GM19438 (cell line): ENCODE measurements at regions not wholly inside any gene's neighbourhood (a gene's known extent, or its start where the extent isn't known, plus 50 kb on each side); places are given as distances from the start of the nearest gene placed in this dataset.

Experiments
- ATAC-seq: cut with Tn5 transposase; IDR thresholded peaks from one replicate; pipeline ENCODE4 v1.9.1; 2021; ENCODE audit warnings: low read depth; ENCODE audit not compliant: unreplicated experiment

DNA sequence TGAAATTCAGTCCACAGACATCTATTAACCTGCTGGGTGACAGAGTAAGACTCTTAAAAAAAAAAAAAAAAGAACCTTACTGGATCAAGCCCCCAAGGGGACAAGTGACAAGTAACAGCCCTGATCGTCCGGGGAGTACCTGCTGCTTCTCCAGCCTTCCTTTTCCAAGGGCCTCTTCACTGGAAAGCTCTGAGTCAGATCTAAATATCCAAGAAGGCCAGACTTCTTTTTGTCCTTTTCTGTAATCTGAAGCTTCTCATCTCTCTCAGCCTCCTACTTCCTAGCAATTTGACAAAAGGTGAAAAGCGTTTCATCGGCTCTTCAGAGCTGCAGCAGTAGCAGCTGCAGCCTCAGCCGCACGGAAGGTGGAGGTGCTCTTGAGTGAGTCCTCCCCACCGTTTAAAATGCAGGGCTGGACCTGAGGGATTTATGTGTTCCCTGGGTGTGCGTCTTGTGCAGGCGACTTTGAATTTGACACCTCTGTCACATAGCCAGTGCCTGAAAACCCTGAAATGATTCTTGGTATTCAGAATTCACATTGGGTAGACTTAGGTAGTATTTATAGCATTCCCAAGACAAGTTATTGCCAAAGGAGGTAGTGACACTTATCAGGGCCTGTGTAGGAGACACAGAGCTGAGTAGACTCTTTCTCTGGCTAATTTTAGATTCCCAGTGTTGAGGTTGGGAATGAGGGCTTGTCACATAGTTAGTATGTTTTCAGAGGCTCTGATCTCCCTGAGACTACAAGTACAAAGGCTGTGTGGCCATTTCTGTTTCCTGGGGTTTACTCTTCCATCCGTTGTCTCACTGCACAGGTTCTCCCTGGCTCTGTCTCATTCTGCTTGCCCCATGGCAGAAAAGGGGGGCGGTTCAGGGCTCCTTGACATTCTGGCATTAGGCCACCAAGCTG, 291.2 kb upstream of the C2CD4B start:
- ATAC-seq, result no peak

DNA sequence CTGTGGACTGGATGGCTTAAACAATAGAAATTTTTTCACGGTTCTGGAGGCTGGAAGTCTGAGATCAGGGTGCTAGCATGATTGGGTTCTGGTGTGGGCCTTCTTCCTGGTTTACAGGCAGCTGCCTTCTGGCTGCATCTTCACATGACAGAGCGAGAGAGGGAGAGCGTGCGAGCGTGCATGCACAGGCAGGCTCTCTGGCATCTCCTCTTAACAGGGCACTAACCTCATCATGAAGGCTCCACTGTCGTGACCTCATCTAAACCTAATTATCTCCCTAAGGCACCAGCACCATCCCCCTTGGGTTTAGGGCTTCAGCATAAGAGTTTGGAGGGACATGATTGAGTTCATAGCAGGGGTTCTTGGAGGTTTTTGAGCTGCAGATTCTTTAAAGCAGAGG, 292.0 kb upstream of the C2CD4B start:
- ATAC-seq, result no peak

DNA sequence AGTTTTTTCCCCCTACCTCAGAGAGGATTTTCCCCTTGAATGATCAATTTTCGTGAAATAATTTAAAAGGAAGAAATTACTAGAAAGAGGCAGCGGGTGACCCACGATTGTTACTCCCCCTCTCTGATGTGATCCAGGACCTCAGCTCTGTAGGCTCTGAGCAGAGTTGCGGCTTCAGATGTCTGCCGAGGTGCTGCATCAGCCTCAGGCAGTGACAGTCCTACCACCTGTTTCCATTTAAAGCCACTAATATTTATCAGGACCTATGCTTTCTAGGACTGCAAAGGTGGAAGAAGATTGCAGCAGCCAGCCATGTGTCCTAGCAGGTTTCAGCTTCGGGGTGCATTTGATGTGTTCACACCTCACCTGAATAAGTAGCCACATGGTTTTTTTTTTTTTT, 294.8 kb upstream of the C2CD4B start:
- no peak for ATAC-seq

DNA sequence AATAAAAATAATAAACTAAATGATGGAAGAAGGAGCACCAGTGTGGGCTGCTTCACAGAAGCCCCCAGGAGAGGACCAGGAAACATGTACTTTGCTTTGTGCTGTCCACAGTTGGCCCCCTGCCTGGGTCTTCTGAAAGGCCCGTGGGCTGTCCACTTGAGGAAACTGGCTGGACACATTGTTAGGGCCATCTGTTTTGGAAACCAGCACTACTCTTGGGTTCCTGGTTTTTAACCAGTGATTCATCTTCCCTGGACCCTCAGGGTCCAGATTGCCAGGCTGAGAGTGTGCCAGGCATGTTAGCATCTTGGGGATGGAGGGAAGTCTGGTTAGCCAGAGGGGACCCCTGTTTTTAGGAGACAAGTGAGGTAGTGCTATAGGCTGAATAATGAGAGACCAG, 297.2 kb upstream of the C2CD4B start:
- no peak for ATAC-seq

DNA sequence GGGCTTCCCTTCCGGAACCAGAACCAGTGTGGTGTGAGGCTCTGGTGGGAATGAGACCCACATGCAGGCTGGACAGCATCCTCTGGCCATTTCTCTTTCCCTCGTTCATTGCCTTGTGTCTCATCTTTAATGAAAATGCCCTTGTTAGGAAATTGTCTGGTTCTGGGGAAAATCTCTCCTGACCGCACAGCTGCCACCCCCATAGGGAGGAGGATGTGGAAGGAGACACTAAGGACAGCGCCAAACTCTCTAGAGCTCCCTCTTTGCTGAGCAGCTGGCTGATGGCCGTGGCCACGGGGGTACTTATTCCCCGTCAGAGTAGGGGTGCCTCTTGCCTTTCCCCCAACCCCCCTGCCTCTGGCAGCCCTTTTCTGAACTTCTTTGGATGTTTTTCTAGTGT, 297.6 kb upstream of the C2CD4B start:
- no peak for ATAC-seq

DNA sequence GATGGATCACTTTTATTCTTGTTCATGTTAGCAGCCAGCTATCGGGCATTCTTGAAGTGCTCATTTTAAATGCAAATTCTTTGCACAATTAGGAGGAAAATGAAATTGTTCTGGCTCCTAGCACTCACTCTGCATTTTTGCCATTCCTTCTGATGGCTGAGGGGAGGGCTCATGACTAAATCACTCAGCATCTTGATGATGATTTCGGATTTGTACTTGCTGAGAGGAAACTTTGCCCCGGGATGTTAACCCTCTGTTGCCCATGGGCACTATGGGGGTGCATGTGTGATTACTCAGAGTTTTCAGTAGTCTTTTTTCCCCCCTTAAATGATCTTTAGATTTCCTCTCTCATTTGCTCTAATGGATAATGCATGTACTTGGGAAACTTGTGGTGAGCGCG, 299.6 kb upstream of the C2CD4B start:
- ATAC-seq, result no peak

DNA sequence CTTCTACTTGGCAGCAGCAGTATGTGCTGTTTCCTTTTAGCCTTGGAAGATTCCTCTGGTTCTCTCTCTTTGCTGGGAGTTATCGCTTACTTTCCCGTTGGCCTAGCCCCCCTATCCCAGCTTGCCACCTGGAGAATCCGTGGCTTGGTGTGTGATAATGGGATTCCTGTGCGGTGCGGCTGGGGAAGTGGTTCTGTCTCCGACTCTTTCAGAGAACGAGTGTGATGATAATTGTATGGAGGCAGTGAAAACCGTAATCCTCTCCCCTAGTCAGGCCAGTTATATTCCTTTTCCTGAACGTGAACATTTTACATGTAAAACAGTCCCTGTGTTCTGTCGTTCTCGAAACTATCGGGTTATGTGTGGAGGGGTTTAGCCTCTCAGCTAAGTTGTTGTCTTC, 300.1 kb upstream of the C2CD4B start:
- no peak for ATAC-seq

DNA sequence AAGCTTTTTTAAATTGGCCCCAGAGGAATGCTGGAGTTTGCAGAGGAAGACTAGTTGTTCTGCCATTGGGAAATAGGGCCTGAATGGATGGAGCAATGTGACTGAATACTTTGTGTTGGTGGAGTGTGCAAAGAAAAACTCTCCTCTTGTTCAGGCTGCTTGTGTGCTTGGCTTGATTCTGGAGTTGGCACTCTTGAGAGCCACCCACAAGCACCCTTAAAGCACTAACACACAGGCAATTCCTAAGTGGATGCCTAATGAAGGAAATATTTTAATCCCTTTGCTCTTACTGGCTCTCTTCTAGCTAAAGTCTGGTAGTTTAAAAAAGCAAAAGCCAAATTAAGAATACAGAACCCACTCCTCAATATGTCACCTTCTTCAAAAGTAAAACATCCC, 304.4 kb upstream of the C2CD4B start:
- ATAC-seq, result no peak

DNA sequence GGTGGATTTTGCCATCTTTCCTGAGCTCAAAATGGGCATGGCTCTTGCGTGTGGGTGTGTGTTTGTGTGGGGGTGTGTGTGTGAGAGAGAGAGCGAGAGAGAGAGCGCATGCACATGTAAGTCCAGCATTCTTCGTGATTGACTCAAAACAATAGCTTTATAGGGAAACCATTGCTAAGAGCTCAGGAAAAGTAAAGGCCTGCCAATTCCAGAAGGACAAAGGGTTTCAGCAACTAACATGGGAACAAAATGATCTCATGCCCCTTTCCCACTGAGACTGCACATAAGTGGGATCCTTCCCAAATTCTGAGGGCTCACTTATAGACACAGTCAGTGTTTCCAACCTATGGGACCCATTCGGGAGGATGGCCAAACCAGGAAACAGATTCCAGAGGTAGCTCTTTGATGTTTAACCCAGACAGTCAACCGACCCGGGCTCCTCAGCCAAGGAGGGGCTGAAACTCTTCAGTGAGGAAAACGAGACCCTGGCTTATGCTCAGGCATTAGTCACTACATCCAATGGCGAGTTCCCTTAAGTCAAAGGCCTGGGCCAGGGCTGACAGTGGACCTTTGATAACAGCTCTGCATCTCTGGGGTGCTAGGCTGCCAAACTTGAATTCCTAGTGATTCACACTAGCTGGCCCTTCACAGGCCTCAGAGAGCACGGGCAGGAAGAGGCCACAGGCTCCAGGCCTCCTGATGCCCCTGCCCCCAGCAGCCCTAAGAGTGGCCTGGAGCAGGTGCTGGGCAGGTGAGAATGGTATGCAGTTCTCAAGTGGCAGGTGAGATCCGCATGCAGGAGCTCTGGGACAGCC, 305.0 kb upstream of the C2CD4B start:
- ATAC-seq, result no peak

DNA sequence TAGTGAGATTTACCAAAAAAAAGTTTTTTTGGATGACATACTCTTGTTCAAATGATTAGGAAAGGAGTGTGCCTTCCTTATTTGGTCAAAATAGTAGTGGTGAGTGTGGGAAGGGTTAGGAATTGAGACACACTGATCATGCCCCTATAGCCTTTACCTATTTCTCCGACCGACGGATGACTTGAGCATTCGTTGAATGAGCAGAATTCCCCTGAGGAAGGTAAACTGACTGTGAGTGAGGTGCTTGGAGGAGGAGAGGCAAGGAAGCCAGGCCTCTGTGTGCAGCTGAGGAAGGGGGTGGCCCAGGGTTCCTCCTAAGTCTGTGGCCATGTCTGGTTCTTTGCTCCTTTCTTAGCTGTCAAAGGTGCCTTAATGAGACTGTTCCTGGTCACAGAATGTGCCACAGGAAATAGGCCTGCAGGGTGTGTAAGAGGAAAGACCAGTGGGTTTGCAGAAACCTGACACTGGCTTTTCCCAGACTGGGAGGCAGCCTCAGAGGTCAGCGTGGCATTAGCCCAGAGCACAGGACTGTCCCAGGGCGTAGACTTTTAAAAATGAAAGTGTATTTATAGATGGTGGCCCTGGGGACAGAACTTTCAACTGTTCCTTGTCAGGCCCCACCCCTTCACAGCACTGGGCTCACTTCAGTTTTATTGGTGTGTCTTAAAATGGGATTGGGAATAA, 307.7 kb upstream of the C2CD4B start:
- ATAC-seq, result no peak

DNA sequence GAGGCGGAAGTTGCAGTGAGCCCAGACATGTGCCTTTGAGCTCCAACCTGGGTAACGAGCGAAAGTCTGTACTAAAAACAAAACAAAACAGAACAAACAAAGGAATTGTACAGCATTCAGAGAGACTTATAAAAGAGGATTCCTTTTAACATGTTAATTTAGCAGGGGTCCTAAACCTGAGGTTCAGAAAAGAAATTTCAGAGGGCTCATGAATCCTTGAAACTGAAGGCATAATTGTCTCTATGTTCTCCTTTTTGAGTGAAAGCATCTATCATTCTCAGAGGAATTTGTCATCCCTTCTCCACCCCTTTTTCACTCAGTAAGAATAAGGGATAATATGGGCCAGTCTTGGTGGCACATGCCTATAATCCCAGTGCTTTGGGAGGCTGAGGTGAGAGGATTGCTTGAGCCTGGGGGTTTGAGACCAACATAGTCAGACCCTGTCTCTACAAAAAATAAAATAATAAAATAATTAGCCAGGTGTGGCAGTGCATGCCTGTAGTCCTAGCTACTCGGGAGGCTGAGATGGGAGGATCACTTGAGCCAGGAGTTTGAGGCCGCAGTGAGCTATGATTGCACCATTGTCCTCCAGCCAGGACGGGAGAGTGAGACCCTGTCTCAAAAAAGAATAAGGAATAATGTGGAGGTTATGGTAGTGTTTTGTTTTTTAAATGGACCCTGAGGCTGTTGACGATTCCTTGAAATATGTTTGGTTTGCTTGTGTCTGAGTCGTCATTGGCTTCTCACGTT, 309.1 kb upstream of the C2CD4B start:
- no peak for ATAC-seq

DNA sequence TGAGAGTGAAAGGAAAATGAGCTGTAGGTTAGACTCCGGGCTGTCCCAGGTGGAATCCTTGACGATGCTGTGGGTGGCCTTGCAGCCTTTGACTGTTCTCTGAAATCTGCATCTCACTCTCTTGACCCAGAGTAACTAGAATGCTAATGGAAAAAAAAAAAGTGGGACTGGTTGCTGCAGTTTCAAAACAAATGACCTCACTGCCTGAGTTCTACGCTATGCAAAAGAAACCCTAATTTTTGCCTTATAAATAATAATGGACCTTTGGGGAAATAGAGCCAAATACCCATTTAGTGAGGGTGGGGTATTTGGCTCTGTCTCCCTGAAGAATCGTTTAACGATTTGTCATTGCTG, 309.7 kb upstream of the C2CD4B start:
- no peak for ATAC-seq

DNA sequence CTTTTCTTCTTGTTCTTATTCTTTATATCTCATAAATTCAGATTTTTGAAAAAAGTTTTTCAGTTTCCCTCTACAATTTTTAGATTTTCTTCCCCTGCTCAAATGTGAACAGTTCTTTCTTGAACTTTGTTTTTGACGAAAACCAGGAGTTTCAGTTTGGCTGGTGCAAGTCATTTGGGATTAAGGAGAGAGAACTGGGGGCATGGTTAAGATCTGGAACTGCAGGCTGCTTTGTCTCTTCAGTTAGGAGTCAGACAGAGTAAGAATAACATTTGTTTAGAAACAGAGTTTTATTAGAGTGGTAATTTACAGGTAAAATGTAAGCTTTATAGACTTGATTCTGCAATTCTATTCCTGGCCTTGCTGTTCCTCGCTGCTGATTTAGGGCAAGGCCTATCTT, 310.5 kb upstream of the C2CD4B start:
- ATAC-seq, result no peak

DNA sequence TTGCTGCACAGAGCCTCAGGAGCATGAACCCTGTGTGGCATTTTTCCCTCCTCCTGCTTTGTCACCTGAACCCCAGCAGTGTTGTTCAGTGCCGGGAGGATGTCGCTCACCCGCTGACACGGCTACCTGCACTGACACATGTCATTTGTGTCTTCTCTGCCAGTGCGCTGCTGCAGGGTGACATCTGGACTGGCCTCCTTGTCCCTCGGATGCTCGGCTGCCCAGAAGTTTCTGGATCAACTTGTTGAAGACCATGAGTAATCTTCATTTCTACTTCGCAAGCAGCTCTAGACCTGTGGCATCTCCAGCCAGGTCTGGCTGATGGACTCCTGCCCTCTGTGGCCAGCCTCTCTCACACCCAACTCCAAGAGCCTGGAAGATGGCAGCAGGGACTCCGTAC, 311.1 kb upstream of the C2CD4B start:
- no peak for ATAC-seq

DNA sequence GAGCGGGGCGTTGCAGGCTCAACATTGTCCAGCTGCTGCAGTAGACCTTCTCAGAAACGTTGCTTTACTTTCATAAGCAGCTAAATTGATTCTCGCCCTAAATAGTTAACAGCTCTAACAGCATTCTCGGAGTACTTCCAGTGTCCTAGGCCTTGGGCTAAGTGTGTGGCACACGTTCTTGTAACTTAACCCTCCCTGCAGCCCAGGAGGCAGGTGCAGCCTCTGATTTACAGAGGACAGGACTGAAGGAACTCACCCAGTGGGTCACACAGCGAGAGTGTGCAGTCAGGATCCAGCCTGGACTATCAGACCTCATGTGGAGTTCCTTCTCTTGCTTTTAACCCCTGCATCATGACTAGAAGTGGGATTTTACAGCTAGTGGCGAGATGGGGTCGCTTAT, 312.8 kb upstream of the C2CD4B start:
- no peak for ATAC-seq

DNA sequence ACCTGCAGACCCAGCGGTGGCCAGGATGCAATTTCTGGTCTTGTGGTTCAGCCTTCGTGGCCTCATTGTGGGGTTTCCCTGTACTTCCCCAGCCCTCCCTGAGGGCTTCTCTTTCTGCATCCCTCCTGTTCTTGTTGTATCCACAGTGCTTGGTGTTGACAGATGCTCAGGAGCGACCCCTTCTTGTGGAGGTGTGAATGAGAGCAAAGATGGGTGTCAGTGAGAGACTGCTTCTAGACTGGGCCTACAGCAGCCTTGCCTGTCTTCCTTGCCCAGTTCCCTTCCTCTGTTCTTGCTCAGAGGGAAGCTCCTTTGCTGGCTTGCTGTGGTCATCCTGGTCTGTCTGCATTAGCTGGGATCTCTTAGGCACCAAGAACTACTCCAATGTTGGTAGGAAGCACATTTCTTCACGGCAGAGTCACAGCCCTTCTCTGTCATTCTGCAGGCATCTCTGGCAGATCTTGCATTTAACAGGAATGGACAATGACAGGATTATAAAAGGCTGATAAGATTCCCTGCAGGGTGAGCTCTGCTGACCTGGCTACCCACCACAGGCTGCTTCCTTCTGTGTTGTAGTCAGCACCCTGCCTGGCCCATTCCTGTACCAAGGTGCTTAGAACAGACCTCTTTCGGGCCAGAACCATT, 317.8 kb upstream of the C2CD4B start:
- ATAC-seq, result peak; percentile 81

DNA sequence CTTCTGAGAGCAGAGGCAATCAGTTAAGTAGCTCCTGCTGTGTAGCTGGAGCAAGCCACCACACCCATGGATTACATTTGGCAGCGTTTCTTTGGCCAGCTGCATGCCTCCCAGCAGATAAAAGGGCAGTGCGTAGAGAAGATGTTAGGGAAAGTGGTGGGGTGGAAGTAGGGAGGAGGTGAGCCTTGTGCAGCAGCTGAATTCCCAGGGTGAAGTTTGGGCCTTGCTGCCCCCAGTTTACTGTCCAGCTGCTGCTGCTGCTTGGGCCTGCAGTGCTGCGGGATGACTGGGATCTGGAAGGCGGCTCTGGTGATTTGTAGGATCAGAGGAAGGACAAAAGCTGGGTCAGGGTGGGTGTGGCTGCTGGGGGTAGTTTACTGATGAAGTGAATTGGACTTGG, 318.7 kb upstream of the C2CD4B start:
- no peak for ATAC-seq

DNA sequence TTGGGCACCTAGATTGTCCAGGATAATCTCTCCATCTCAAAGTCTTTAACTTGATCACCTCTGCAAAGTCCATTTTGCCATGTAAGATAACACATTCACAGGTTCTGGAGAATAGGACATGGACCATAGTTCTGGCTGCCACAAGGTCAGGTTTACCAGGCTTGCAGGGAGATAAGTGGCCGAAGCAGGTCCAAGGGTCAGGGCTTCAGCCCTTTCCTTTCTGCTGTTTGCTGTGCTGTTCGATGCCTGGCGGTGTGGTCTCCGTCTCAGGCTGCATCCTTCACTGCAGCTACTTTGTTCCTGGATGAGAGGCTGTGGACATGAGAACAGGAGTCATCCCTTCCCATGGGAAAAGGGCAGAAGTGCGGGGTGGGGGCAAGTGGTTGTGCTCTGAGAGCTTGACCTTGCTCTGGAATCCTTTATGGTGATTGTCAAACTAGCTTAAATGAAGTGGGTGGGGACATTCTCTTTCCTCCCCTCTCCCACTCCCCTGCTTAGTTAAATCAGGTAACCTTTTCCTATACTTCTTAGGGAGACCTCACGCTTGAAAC, 320.2 kb upstream of the C2CD4B start:
- no peak for ATAC-seq

DNA sequence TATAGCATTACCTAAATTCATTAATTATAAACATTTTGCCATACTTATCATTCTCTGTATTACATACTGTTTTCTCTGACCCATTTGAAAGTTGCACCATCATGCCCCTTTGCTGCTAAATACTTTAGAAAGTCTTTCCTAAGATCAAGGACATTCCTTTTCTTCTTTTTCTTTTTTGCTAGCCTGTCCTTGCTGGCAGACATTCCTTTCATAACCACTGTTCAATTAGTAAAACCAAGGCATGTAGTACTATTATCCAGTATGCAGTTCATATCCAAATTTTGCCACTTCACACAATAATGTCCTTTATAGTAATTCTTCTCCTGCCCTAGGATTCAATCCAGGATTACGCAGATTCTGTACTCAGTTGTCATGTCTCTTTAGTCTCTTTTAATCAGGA, 321.0 kb upstream of the C2CD4B start:
- ATAC-seq, result no peak

DNA sequence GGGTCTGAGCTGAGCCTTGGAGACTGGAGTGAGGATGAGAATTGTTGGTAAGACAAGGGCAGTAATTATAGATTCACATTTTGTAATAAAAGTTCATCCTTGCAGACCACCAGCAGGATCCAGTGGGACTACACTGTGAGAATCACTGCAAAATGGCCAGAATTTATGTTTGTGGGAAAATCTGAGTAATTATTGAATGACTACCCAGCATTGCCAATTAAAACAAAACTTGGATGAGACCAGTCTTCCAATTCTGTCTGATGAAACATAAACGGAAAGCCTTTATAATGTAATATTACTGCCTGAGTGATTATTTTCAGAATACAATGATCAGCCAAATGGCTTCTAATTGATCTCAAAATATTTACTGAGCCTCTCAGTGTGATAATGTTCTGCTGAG, 323.3 kb upstream of the C2CD4B start:
- ATAC-seq, result no peak
